GM12865 (cell line): ENCODE measurements at regions not wholly inside any gene's neighbourhood (a gene's known extent, or its start where the extent isn't known, plus 50 kb on each side); places are given as distances from the start of the nearest gene placed in this dataset.

Source experiments
- DNase-seq: peaks from one replicate; pipeline ENCODE4 v3.0.0; 2010; ENCODE audit warnings: low read depth
- H3K4me3 ChIP-seq: 2 replicates; pipeline ENCODE4 v1.5.1; 2011; ENCODE audit warnings: mild to moderate bottlenecking, low read depth, low read length, control low read depth
- TF ChIP-seq, protein P1 (sequence below): IDR thresholded peaks from 2 replicates; pipeline ENCODE4 v1.5.1; 2011; ENCODE audit warnings: low read length, control low read depth, low read depth, inconsistent platforms; ENCODE audit not compliant: insufficient read depth; ENCODE audit errors: missing control alignments

DNA sequence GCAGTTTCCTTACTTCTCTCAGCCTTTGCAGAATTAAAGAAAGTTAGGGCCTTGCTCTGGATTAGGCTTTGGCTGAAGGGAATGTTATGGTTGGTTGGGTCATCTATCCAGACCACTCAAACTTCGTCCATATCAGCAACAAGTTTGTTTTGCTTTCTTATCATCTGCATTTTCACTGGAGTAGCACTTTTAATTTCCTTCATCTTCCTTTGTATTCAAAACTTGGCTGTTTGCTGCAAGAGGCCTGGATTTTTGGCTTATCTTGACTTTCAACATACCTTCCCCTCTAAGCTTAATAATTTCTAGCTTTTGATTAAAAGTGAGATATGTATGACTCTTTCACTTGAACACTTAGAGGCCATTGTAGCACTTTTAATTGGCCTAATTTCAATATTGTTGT is 126.7 kb upstream of the CENPE start:
- TF ChIP-seq, protein P1, sequence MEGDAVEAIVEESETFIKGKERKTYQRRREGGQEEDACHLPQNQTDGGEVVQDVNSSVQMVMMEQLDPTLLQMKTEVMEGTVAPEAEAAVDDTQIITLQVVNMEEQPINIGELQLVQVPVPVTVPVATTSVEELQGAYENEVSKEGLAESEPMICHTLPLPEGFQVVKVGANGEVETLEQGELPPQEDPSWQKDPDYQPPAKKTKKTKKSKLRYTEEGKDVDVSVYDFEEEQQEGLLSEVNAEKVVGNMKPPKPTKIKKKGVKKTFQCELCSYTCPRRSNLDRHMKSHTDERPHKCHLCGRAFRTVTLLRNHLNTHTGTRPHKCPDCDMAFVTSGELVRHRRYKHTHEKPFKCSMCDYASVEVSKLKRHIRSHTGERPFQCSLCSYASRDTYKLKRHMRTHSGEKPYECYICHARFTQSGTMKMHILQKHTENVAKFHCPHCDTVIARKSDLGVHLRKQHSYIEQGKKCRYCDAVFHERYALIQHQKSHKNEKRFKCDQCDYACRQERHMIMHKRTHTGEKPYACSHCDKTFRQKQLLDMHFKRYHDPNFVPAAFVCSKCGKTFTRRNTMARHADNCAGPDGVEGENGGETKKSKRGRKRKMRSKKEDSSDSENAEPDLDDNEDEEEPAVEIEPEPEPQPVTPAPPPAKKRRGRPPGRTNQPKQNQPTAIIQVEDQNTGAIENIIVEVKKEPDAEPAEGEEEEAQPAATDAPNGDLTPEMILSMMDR = no peak
- DNase-seq = no peak
- H3K4me3 ChIP-seq = no peak overlapping the region

- TF ChIP-seq, protein P1 = no peak
- H3K4me3 ChIP-seq = no peak overlapping the region
- DNase-seq = no peak
These were observed 120.2 kb upstream of the CENPE start for GRCh38 chr4:103318327-103318726.

DNA sequence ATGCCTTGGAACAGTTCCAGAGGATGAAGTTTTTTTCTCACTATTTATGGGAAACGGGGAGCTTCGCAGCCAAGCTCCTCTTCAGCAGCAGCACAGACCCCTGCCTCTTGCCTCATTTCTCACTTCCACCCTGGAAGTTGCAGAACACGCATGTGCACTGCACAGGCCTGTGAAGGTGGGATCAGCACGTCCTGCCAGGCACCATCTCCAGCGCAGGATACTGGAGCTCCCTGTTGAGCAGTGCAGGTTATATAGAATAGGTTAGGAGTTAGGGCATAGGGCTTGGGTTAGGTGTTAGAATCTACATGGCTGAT is 110.1 kb upstream of the CENPE start:
- DNase-seq = no peak
- TF ChIP-seq, protein P1 = no peak

DNA sequence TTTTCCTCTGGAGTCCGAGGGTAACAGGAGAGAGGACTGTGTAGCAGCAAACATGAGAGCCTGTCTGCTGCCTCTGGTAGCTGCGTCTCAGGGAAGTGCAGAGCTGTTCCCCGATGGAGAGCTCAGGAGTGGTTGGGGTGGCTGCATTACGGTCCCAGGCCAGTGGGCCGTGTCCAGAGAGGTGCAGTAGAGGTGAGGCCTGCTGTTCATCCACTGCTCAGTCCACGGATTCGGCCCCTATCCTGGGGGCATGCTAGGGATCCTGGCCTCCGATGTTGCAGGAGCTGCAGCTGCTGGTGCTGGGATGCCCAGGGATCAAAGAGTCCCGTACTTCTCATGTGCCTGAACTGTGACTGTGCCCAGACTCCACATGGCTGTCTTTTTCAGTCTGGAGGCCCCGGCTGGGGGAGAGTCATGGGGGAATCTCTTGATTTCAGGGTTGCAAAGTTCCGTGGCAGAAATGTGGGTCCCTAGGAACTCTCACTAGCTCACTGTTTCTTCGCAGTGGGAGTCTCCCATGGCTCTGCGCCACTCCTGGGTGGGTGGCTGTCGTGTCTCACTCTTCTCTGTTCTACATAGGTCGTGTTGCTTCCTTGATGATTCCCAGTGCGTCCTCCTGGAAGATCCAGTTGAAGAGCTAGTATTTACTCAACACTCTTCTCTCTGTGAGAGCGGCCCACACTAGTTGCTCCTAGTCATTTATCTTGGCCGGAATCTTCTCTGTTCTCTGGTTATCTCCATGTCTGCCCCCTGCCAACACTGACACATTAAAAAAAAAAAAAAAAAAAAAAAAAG is 109.5 kb upstream of the CENPE start:
- no peak overlapping the region for H3K4me3 ChIP-seq

More for the DNA sequence above, 110.1 kb upstream of the CENPE start:
- no peak overlapping the region for H3K4me3 ChIP-seq

DNA sequence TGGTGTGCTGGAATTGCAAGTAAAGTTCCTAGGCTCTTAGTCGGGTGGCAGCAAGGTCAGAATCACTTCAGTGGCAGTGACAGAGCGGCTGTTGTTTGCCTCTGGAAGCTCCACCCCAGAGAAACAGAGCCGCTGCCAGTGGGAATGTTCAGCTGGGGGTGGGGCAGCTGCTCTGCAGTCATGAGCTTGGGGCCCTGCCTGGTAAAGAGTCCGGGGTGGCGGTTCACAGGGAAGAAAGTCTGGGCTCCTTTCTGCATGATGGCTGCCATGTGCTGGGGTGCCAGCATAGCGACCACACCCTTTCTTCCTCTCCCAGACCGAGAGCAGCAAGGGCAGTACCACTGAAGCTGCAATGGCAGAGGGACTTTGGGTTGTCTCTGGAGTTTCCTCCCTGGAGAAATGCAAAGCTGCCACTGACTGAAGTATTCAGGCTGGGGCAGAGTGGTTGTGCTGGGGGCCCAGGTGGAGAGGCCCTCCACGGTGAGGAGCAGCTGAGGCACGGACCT is 108.8 kb upstream of the CENPE start:
- TF ChIP-seq, protein P1 = no peak
- DNase-seq = no peak
- no peak overlapping the region for H3K4me3 ChIP-seq

More for the DNA sequence above, 109.5 kb upstream of the CENPE start:
- TF ChIP-seq, protein P1 = no peak
- DNase-seq = no peak

DNA sequence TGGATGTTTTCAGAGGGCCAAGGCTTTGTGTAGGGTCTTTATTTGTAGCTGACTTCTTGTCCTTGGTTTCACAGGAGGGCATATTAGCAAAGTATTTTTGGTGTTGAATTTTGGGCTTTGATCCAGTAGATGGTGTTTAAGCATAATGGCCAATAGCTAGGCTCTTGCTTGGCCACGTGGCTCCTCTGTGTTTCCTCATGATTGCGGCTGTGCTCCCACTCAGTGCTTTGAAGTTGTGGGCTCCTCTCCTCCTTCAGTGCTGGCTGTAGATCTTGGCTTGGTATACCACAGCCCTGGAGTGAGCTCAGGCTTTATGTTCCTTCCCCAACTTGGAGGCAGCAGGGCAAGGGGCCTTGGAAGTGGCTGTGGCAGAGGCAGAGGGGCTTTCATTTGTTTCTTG is 107.2 kb upstream of the CENPE start:
- no peak for DNase-seq
- no peak overlapping the region for H3K4me3 ChIP-seq
- TF ChIP-seq, protein P1 = no peak

DNA sequence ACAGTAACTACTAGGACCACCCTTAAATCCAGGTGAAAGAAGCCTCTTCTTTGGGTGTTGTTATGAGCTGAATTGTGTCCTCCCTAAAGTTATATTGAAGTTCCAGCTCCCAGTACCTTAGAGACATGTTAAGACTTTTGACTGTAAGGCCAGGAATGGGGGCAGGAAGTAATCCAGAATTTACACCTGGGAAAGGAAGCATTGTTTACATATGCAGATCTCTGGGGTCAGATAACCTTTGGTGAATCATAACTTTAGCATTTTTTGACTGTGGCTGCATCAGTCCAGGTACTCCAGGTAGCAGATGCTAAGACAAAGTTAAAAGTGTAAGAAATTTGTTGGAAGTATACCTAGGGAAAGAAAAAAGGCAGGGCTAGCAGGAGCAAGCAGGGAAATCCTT is 104.9 kb upstream of the CENPE start:
- DNase-seq = no peak
- TF ChIP-seq, protein P1 = no peak

More for the DNA sequence above, 104.9 kb upstream of the CENPE start:
- no peak overlapping the region for H3K4me3 ChIP-seq
